HCT116 (cell line): ENCODE measurements at regions not wholly inside any gene's neighbourhood (a gene's known extent, or its start where the extent isn't known, plus 50 kb on each side); places are given as distances from the start of the nearest gene placed in this dataset.

Experiments
- ATAC-seq: fragments of 200-7000 bp; cut with Tn5 transposase; 2 replicates; pipeline ENCODE4 v1.9.1; 2020; ENCODE audit warnings: mild to moderate bottlenecking, moderate library complexity
- BruUV-seq: library from RNA; stranded (reverse); fragments of 400-500 nt; replicated peaks from 2 replicates; lab custom pipeline; 2021; lab: Mats Ljungman, UMichigan
- CTCF ChIA-PET: fragments of 300-600 bp; sonication (Branson Sonifier 250); formaldehyde crosslinking; loops from one replicate; lab custom pipeline; 2021; ENCODE audit warnings: antibody characterized with exemption; lab: Charles Lee
- POLR2A ChIA-PET: fragments of 300-600, 350-600 bp; sonication (Branson Sonifier 250); formaldehyde crosslinking; loops from one replicate; lab custom pipeline; 2021; ENCODE audit warnings: antibody characterized with exemption; lab: Charles Lee
- RAD21 ChIA-PET, 2 experiments: fragments of 300-600 bp; sonication (Branson Sonifier 250); formaldehyde crosslinking; loops; one replicate each; lab custom pipeline; 2023; ENCODE audit warnings: low total read pairs in 2 of 2; ENCODE audit not compliant: uncharacterized antibody in 2 of 2, unreplicated experiment in 2 of 2, low non-redundant PET in 1 of 2; lab: Charles Lee
- DNase-seq: peaks from one replicate; pipeline ENCODE4 v3.0.0-alpha.2; 2010; ENCODE audit warnings: low read depth, low spot score
- H2AFZ ChIP-seq: fragments of 200-600 bp; shearing (Covaris generic), sonication (generic); 2 replicates; pipeline ENCODE4 v1.6.1; 2017; ENCODE audit warnings: low read depth, mixed run types, mixed read lengths, antibody characterized with exemption, low read length; ENCODE audit not compliant: poor library complexity, severe bottlenecking
- H3K27ac ChIP-seq: 2 replicates; pipeline ENCODE4 v1.5.1; 2012; ENCODE audit warnings: low read depth, low read length
- H3K27me3 ChIP-seq: fragments of 200-600 bp; sonication (generic); 2 replicates; pipeline ENCODE4 v1.6.1; 2016; ENCODE audit warnings: mixed run types, low read length, mixed read lengths; ENCODE audit not compliant: insufficient read depth
- H3K36me3 ChIP-seq, 2 experiments: fragments of 200-500 bp in 1 of 2; fragments of 200-600 bp in 1 of 2; sonication (Bioruptor generic) in 1 of 2; sonication (generic) in 1 of 2; 2 replicates each; pipeline versions ENCODE4 v1.5.1 to v1.6.1; 2014 to 2016; ENCODE audit warnings: low read length in 2 of 2, inconsistent platforms in 1 of 2, mixed read lengths in 1 of 2, mixed run types in 1 of 2; ENCODE audit not compliant: insufficient read depth in 2 of 2, control insufficient read depth in 1 of 2
- H3K4me1 ChIP-seq, 2 experiments: fragments of 200-600 bp in 1 of 2; sonication (generic) in 1 of 2; 2 replicates each; pipeline versions ENCODE4 v1.5.1 to v1.6.1; 2012 to 2017; ENCODE audit warnings: low read length in 2 of 2, inconsistent platforms in 1 of 2, mild to moderate bottlenecking in 1 of 2, mixed read lengths in 1 of 2, mixed run types in 1 of 2, moderate library complexity in 1 of 2; ENCODE audit not compliant: insufficient read depth in 2 of 2, control insufficient read depth in 1 of 2
- H3K4me2 ChIP-seq: fragments of 200-600 bp; sonication (generic); 2 replicates; pipeline ENCODE4 v1.6.1; 2017; ENCODE audit warnings: mixed run types, low read length, mixed read lengths
- H3K4me3 ChIP-seq, 2 experiments: fragments of 200-600 bp in 1 of 2; sonication (generic) in 1 of 2; replicated peaks in 1 of 2; 2 replicates each; pipeline ENCODE4 v1.5.1; 2011 to 2016; ENCODE audit warnings: low read length in 2 of 2, control low read depth in 1 of 2, low read depth in 1 of 2, mild to moderate bottlenecking in 1 of 2, mixed read lengths in 1 of 2, mixed run types in 1 of 2
- H3K79me2 ChIP-seq: fragments of 200-600 bp; sonication (generic); 2 replicates; pipeline ENCODE4 v1.6.1; 2017; ENCODE audit warnings: mild to moderate bottlenecking, mixed run types, low read length, moderate library complexity, mixed read lengths; ENCODE audit not compliant: insufficient read depth
- H3K9ac ChIP-seq: fragments of 200-600 bp; sonication (generic); 2 replicates; pipeline ENCODE4 v1.6.1; 2016; ENCODE audit warnings: low read length, mixed read lengths
- H3K9me2 ChIP-seq: fragments of 200-600 bp; sonication (generic), shearing (Covaris generic); 2 replicates; pipeline ENCODE4 v1.6.1; 2017; ENCODE audit warnings: mixed run types, mild to moderate bottlenecking, moderate library complexity; ENCODE audit not compliant: insufficient read depth
- H3K9me3 ChIP-seq, 2 experiments: fragments of 200-500 bp in 1 of 2; fragments of 200-600 bp in 1 of 2; sonication (Bioruptor generic) in 1 of 2; sonication (generic) in 1 of 2; 2 replicates each; pipeline ENCODE4 v1.6.1; 2014 to 2017; ENCODE audit warnings: low read length in 2 of 2, mixed read lengths in 2 of 2, inconsistent platforms in 1 of 2, low read depth in 1 of 2, mild to moderate bottlenecking in 1 of 2, mixed run types in 1 of 2, moderate library complexity in 1 of 2; ENCODE audit not compliant: control insufficient read depth in 1 of 2, insufficient read depth in 1 of 2
- H4K20me1 ChIP-seq: fragments of 200-600 bp; sonication (generic), shearing (Covaris generic); 2 replicates; pipeline ENCODE4 v1.6.1; 2017; ENCODE audit warnings: mixed run types, mild to moderate bottlenecking, moderate library complexity; ENCODE audit not compliant: insufficient read depth
- ATF3 ChIP-seq: IDR thresholded peaks from 2 replicates; pipeline ENCODE4 v1.6.1; 2012
- ELF1 ChIP-seq: IDR thresholded peaks from 2 replicates; pipeline ENCODE4 v1.6.1; 2012; ENCODE audit warnings: low read depth, borderline replicate concordance
- EZH2 ChIP-seq: fragments of 200-600 bp; sonication (generic); IDR thresholded peaks from 2 replicates; pipeline ENCODE4 v1.6.1; 2017; ENCODE audit warnings: antibody characterized with exemption, mixed run types
- EZH2phosphoT487 ChIP-seq: fragments of 200-600 bp; IDR thresholded peaks from 2 replicates; pipeline ENCODE4 v1.6.1; 2018; ENCODE audit warnings: antibody characterized with exemption, borderline replicate concordance
- POLR2A ChIP-seq: IDR thresholded peaks from 2 replicates; pipeline ENCODE4 v1.7.0; 2011; ENCODE audit warnings: borderline replicate concordance; ENCODE audit not compliant: insufficient read depth, insufficient read length; ENCODE audit errors: extremely low read depth
- POLR2AphosphoS5 ChIP-seq: IDR thresholded peaks from 2 replicates; pipeline ENCODE4 v1.6.1; 2011; ENCODE audit warnings: mild to moderate bottlenecking, low read depth, low read length, moderate library complexity
- RAD21 ChIP-seq: IDR thresholded peaks from 2 replicates; pipeline ENCODE4 v1.6.1; 2012; ENCODE audit warnings: low read depth, mild to moderate bottlenecking
- SIN3A ChIP-seq: IDR thresholded peaks from 2 replicates; pipeline ENCODE4 v1.6.1; 2012; ENCODE audit warnings: low read depth
- SRF ChIP-seq: IDR thresholded peaks from 2 replicates; pipeline ENCODE4 v1.6.1; 2012; ENCODE audit warnings: low read depth
- TCF7L2 ChIP-seq: IDR thresholded peaks from 2 replicates; pipeline ENCODE4 v1.7.0; 2011; ENCODE audit warnings: borderline replicate concordance, inconsistent platforms; ENCODE audit not compliant: insufficient read depth, insufficient read length; ENCODE audit errors: extremely low read depth
- YY1 ChIP-seq: IDR thresholded peaks from 2 replicates; pipeline ENCODE4 v1.6.1; 2011; ENCODE audit warnings: low read length, low read depth, moderate library complexity, mild to moderate bottlenecking; ENCODE audit not compliant: insufficient replicate concordance; ENCODE audit errors: extremely low read depth
- ZBTB33 ChIP-seq: IDR thresholded peaks from 2 replicates; pipeline ENCODE4 v1.6.1; 2011; ENCODE audit warnings: mild to moderate bottlenecking, low read length, moderate library complexity; ENCODE audit not compliant: insufficient replicate concordance; ENCODE audit errors: extremely low read depth
- intact Hi-C: fragments of 100-400 bp; cut with micrococcal nuclease; formaldehyde crosslinking; loops from 2 replicates; pipeline ENCODE4 v1.10.0; 2022

- Histone ChIP-seq H2AFZ (no peak overlapping the region), H3K4me1 (no peaks in the 10 kb centered on the region), H3K27ac (no peak overlapping the region), H3K36me3 (no peaks in the 10 kb centered on the region), H3K27me3 (no peaks in the 10 kb centered on the region), H4K20me1 (no peaks in the 10 kb centered on the region), H3K79me2 (no peaks in the 10 kb centered on the region), H3K9me3 (peaks cover 0 to 24% of the 10 kb centered on the region in 2 experiments; a peak in 2 of 4 replicates), H3K9me2 (no peaks in the 10 kb centered on the region), H3K9ac (no peak overlapping the region), H3K4me3 (no peak overlapping the region), H3K4me2 (no peak overlapping the region)
- DNase-seq, result no peak
- ChIA-PET POLR2A (no interaction called here), RAD21 (no interaction called here), CTCF (no interaction called here)
- intact Hi-C loops, result no loop called here
- no TSS peak for BruUV-seq
- TF ChIP-seq ELF1, result no peak
- TF ChIP-seq ATF3, result no peak
- no peak for TF ChIP-seq EZH2
- TF ChIP-seq SIN3A, result no peak
- no peak for TF ChIP-seq SRF
- TF ChIP-seq ZBTB33, result no peak
- no peak for TF ChIP-seq TCF7L2
- TF ChIP-seq POLR2AphosphoS5, result no peak
- no peak for TF ChIP-seq YY1
- TF ChIP-seq POLR2A, result no peak
- TF ChIP-seq RAD21, result no peak
- no peak for TF ChIP-seq EZH2phosphoT487
- no peak for ATAC-seq
Measured at GRCh38 chr3:83063446-83063845, 1302.0 kb upstream of the GBE1 start.
